DOHH2 (cell line): ENCODE measurements at regions not wholly inside any gene's neighbourhood (a gene's known extent, or its start where the extent isn't known, plus 50 kb on each side); places are given as distances from the start of the nearest gene placed in this dataset.

Experiments
- CTCF ChIP-seq: fragments of 200-600 bp; sonication (generic); IDR thresholded peaks from one replicate; pipeline ENCODE4 v1.5.1; 2014; ENCODE audit warnings: antibody characterized with exemption, mild to moderate bottlenecking, low read depth, low read length; ENCODE audit not compliant: poor library complexity, severe bottlenecking
- EZH2phosphoT487 ChIP-seq: fragments of 200-600 bp; sonication (generic); IDR thresholded peaks from 2 replicates; pipeline ENCODE4 v1.6.1; 2017; ENCODE audit warnings: borderline replicate concordance, mild to moderate bottlenecking, antibody characterized with exemption, low read length, moderate library complexity, mixed read lengths

- TF ChIP-seq EZH2phosphoT487 (no peak), CTCF (no peak)
These were observed 234.2 kb downstream of the TOX3 start for GRCh38 chr16:52312716-52313115.
